ENCODE measurements at regions not wholly inside any gene's neighbourhood (a gene's known extent, or its start where the extent isn't known, plus 50 kb on each side); places are given as distances from the start of the nearest gene placed in this dataset.

- Histone ChIP-seq H3K27me3 (ENCODE audit: control insufficient read depth, insufficient read depth, low read length) (no peaks in the 10 kb centered on the region), H3K9ac (ENCODE audit: low read length in 3 of 3) (no peak overlapping the region), H3K36me3 (ENCODE audit: control insufficient read depth in 2 of 3, insufficient read depth in 3 of 3, low read length in 3 of 3) (no peaks in the 10 kb centered on the region), H3K27ac (ENCODE audit: low read depth in 2 of 2, low read length in 2 of 2) (no peak overlapping the region), H3K4me1 (ENCODE audit: control insufficient read depth in 2 of 3, insufficient read depth in 2 of 3, low read depth in 1 of 3, low read length in 3 of 3) (no peaks in the 10 kb centered on the region), H3K4me3 (ENCODE audit: low read length in 3 of 3) (no peak overlapping the region), H3K9me3 (ENCODE audit: control insufficient read depth in 2 of 3, insufficient read depth in 1 of 3, low read length in 3 of 3) (no peaks in the 10 kb centered on the region)
- DNase-seq (no peak), FAIRE-seq (no peak)
- intact Hi-C loops (cut with DNase I): no loop called here
- TF ChIP-seq, protein P1, sequence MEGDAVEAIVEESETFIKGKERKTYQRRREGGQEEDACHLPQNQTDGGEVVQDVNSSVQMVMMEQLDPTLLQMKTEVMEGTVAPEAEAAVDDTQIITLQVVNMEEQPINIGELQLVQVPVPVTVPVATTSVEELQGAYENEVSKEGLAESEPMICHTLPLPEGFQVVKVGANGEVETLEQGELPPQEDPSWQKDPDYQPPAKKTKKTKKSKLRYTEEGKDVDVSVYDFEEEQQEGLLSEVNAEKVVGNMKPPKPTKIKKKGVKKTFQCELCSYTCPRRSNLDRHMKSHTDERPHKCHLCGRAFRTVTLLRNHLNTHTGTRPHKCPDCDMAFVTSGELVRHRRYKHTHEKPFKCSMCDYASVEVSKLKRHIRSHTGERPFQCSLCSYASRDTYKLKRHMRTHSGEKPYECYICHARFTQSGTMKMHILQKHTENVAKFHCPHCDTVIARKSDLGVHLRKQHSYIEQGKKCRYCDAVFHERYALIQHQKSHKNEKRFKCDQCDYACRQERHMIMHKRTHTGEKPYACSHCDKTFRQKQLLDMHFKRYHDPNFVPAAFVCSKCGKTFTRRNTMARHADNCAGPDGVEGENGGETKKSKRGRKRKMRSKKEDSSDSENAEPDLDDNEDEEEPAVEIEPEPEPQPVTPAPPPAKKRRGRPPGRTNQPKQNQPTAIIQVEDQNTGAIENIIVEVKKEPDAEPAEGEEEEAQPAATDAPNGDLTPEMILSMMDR (IDR thresholded peaks at IDR 0.05; ENCODE audit: borderline replicate concordance, extremely low read depth, insufficient read depth): no peak
These were observed 647.1 kb upstream of the FLRT2 start for GRCh38 chr14:84882830-84883229.

DNA sequence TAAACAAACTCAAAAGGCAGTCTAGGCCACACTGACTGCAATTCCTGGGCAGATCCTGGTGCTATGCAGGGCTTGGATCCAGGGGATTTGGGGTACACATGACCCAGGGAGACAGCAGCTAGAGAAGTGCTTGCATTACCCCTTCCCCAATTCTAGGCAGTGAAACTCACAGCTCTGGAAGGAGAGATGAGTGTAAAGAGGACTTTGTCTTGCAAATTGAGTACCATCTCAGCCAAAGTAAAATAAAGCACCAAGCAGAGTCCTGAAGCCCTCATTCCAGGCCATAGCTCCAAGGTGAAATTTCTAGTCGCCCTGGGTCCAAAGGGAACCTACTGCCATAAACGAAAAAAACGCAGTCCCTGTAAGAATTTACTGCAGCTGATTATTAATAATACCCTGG, 644.9 kb upstream of the FLRT2 start:
- peaks cover 0 to 2% (median 0%) of the 10 kb centered on the region in 3 donors for H3K9me3 ChIP-seq (ENCODE audit: control insufficient read depth in 2 of 3, insufficient read depth in 1 of 3, low read length in 3 of 3)
- TF ChIP-seq, protein P1 (IDR thresholded peaks at IDR 0.05; ENCODE audit: borderline replicate concordance, extremely low read depth, insufficient read depth): no peak
- DNase-seq (no peak), FAIRE-seq (no peak)
- H3K27me3 ChIP-seq (ENCODE audit: control insufficient read depth, insufficient read depth, low read length): no peaks in the 10 kb centered on the region
- no peak overlapping the region for H3K4me3 ChIP-seq (ENCODE audit: low read length in 3 of 3)
- no peaks in the 10 kb centered on the region for H3K36me3 ChIP-seq (ENCODE audit: control insufficient read depth in 2 of 3, insufficient read depth in 3 of 3, low read length in 3 of 3)
- H3K27ac ChIP-seq (ENCODE audit: low read depth in 2 of 2, low read length in 2 of 2): no peak overlapping the region
- intact Hi-C loops (cut with DNase I): no loop called here
- H3K9ac ChIP-seq (ENCODE audit: low read length in 3 of 3): no peak overlapping the region
- no peaks in the 10 kb centered on the region for H3K4me1 ChIP-seq (ENCODE audit: control insufficient read depth in 2 of 3, insufficient read depth in 2 of 3, low read depth in 1 of 3, low read length in 3 of 3)

DNA sequence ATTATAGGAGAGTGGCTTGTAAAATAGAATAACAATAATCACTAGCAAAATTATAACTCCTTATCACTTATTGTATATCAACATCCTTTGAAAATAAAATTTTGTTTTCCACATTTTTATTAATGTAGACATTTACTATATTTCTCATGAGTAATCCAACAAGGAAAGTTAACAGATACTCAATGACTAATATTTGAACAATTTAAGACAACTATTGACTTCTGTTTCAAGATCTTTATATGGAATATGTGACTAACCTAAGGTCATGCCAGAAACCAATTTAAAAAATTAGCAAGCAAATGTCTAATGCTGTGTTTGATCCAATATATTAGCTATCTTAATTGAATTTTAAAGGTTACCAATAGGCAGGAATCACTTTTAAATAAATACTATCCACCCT, 638.5 kb upstream of the FLRT2 start:
- Histone ChIP-seq H3K9me3 (ENCODE audit: control insufficient read depth in 2 of 3, insufficient read depth in 1 of 3, low read length in 3 of 3) (peaks cover 0 to 2% (median 0%) of the 10 kb centered on the region in 3 donors), H3K36me3 (ENCODE audit: control insufficient read depth in 2 of 3, insufficient read depth in 3 of 3, low read length in 3 of 3) (no peaks in the 10 kb centered on the region), H3K4me1 (ENCODE audit: control insufficient read depth in 2 of 3, insufficient read depth in 2 of 3, low read depth in 1 of 3, low read length in 3 of 3) (no peaks in the 10 kb centered on the region), H3K9ac (ENCODE audit: low read length in 3 of 3) (no peak overlapping the region), H3K27ac (ENCODE audit: low read depth in 2 of 2, low read length in 2 of 2) (no peak overlapping the region), H3K27me3 (ENCODE audit: control insufficient read depth, insufficient read depth, low read length) (no peaks in the 10 kb centered on the region), H3K4me3 (ENCODE audit: low read length in 3 of 3) (no peak overlapping the region)
- no peak for FAIRE-seq
- intact Hi-C loops (cut with DNase I): no loop called here
- TF ChIP-seq, protein P1 (IDR thresholded peaks at IDR 0.05; ENCODE audit: borderline replicate concordance, extremely low read depth, insufficient read depth): no peak
- no peak for DNase-seq

DNA sequence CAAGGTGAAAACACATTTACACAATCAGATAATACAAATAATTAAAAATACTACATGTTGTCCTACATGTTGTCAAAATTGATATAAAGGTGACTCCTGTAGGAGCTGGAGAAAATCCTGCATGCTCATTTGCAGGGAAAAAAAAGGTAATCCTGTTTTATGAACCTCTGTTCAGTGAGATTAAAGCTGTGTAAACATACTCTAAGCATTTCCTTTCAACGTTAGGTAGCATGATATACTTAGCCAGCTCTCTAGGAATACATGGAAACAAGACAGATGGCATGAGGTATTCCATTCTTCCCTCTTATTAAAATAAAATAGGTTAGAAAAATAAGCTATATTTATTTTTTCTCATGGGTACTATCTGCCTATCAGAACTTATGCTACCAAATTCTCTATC, 635.7 kb upstream of the FLRT2 start:
- TF ChIP-seq, protein P1 (IDR thresholded peaks at IDR 0.05; ENCODE audit: borderline replicate concordance, extremely low read depth, insufficient read depth): no peak
- DNase-seq: no peak
- Histone ChIP-seq H3K27me3 (ENCODE audit: control insufficient read depth, insufficient read depth, low read length) (no peaks in the 10 kb centered on the region), H3K27ac (ENCODE audit: low read depth in 2 of 2, low read length in 2 of 2) (no peak overlapping the region), H3K9me3 (ENCODE audit: control insufficient read depth in 2 of 3, insufficient read depth in 1 of 3, low read length in 3 of 3) (no peaks in the 10 kb centered on the region), H3K36me3 (ENCODE audit: control insufficient read depth in 2 of 3, insufficient read depth in 3 of 3, low read length in 3 of 3) (no peaks in the 10 kb centered on the region), H3K4me3 (ENCODE audit: low read length in 3 of 3) (no peak overlapping the region), H3K4me1 (ENCODE audit: control insufficient read depth in 2 of 3, insufficient read depth in 2 of 3, low read depth in 1 of 3, low read length in 3 of 3) (no peaks in the 10 kb centered on the region), H3K9ac (ENCODE audit: low read length in 3 of 3) (no peak overlapping the region)
- intact Hi-C loops (cut with DNase I): no loop called here
- no peak for FAIRE-seq

All from kidney (tissue), 13 donors.